ENCODE measurements at regions not wholly inside any gene's neighbourhood (a gene's known extent, or its start where the extent isn't known, plus 50 kb on each side); places are given as distances from the start of the nearest gene placed in this dataset.

GRCh38 chr2:17301437-17301836, 216.8 kb downstream of the RAD51AP2 start:
- Histone ChIP-seq H3K27ac (ENCODE audit: low read depth, low read length) (no peak overlapping the region), H3K27me3 (ENCODE audit: insufficient read depth, low read length) (no peaks in the 10 kb centered on the region; the same call in 1 of the 2 replicates), H3K4me1 (ENCODE audit: control insufficient read depth in 1 of 2, insufficient read depth in 2 of 2, low read length in 2 of 2) (peaks cover 0 to 13% of the 10 kb centered on the region in 2 experiments; a peak in 1 of 4 replicates), H3K9me2 (ENCODE audit: insufficient read depth) (no peaks in the 10 kb centered on the region), H4K20me1 (ENCODE audit: insufficient read depth) (no peaks in the 10 kb centered on the region), H3K4me2 (ENCODE audit: low read length) (no peak overlapping the region), H3K9ac (ENCODE audit: low read length) (no peak overlapping the region), H3K9me3 (ENCODE audit: control insufficient read depth in 1 of 2, insufficient read depth in 1 of 2, low read depth in 1 of 2, low read length in 2 of 2) (no peaks in the 10 kb centered on the region), H3K36me3 (ENCODE audit: control insufficient read depth in 1 of 2, insufficient read depth in 2 of 2, low read length in 2 of 2) (no peaks in the 10 kb centered on the region), H3K4me3 (replicated peaks in 1 of 2; ENCODE audit: low read depth in 1 of 2, low read length in 2 of 2) (no peak overlapping the region), H2AFZ (ENCODE audit: low read depth, low read length, poor library complexity, severe bottlenecking) (no peak overlapping the region), H3K79me2 (ENCODE audit: insufficient read depth, low read length) (no peaks in the 10 kb centered on the region)
- ChIA-PET POLR2A (no interaction called here), CTCF (no interaction called here), RAD21 (ENCODE audit: low non-redundant PET in 1 of 2, low total read pairs in 2 of 2, uncharacterized antibody in 2 of 2, unreplicated experiment in 2 of 2) (no interaction called here)
- TF ChIP-seq EZH2 (IDR thresholded peaks at IDR 0.05) (no peak), JUND (IDR thresholded peaks at IDR 0.05) (no peak), CBX3 (IDR thresholded peaks at IDR 0.05; ENCODE audit: low read depth) (no peak), SRF (IDR thresholded peaks at IDR 0.05; ENCODE audit: low read depth) (no peak), RAD21 (IDR thresholded peaks at IDR 0.05; ENCODE audit: low read depth) (no peak), REST (IDR thresholded peaks at IDR 0.05; ENCODE audit: low read depth) (no peak), CEBPB (IDR thresholded peaks at IDR 0.05; ENCODE audit: low read depth) (no peak), SIN3A (IDR thresholded peaks at IDR 0.05; ENCODE audit: low read depth) (no peak), POLR2AphosphoS5 (IDR thresholded peaks at IDR 0.05; ENCODE audit: low read depth, low read length) (no peak), ZFX (IDR thresholded peaks at IDR 0.05) (no peak), SP1 (IDR thresholded peaks at IDR 0.05; ENCODE audit: low read depth) (no peak), EZH2phosphoT487 (IDR thresholded peaks at IDR 0.05; ENCODE audit: borderline replicate concordance) (no peak), FOSL1 (IDR thresholded peaks at IDR 0.05; ENCODE audit: low read depth) (no peak), MAX (IDR thresholded peaks at IDR 0.05) (no peak), EGR1 (IDR thresholded peaks at IDR 0.05; ENCODE audit: low read depth) (no peak)
- ATAC-seq (no peak), DNase-seq (ENCODE audit: low read depth, low spot score) (no peak)
- intact Hi-C loops (cut with micrococcal nuclease), result no loop called here
- BruUV-seq (replicated peaks), result no TSS peak

Measured in HCT116 (cell line).